DMS53 (cell line): ENCODE measurements at regions not wholly inside any gene's neighbourhood (a gene's known extent, or its start where the extent isn't known, plus 50 kb on each side); places are given as distances from the start of the nearest gene placed in this dataset.
"Not testable (repeated sequence)": the region's sequence is repeated elsewhere in the genome, so short reads cannot be mapped to it uniquely, and the experiment has no call there.

ENCODE experiments used
- DNase-seq: peaks from one replicate; lab custom pipeline; 2025; lab: John Stamatoyannopoulos, UW

GRCh38 chr13:58504202-58504700, 872.7 kb downstream of the PCDH17 start:
- not testable (repeated sequence) for DNase-seq

DNA sequence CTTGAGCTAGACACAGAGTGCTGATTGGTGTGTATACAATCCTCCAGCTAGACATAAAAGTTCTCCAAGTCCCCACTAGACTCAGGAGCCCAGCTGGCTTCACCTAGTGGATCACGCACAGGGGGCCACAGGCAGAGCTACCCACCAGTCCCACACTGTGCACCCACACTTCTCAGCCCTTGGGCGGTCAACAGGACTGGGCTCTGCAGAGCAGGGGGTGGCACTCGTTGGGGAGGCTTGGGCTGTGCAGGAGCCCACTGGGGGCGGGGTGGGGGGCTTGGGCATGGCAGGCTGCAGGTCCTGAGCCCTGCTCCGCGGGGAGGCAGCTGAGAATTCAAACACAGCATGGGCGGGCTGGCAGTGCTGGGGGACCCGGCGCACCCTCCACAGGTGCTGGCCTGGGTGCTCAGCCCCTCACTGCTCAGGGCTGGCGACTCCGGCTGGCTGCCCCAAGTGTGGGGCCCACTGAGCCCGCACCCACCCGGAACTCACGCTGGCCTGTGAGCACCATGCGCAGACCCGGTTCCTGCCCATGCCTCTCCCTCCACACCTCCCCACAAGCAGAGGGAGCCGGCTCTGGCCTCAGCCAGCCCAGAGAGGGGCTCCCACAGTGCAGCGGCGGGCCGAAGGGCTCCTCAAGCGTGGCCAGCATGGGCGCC, 873.8 kb downstream of the PCDH17 start:
- not testable (repeated sequence) for DNase-seq

GRCh38 chr13:58528351-58528750, 896.8 kb downstream of the PCDH17 start:
- DNase-seq: no peak

DNA sequence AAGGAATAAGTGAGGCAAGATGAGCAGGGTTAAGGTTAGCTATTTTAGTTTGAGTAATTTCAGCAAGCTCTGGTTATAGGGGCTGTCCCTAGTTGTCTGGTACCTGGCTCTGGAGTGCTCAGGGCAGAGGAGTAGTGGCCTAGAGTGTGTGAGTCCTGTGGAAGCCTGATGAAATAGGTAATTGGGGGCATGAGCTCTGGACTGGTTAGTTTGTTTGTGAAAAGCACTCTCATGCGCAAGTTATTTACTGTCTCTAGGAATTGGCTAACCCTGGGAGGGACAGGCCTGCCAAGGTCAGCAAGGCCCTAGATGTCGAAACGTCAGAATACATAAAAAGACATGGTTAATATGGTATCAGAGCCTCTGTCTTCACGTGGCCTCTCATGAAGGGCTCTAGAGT, 900.1 kb downstream of the PCDH17 start:
- DNase-seq: no peak

DNA sequence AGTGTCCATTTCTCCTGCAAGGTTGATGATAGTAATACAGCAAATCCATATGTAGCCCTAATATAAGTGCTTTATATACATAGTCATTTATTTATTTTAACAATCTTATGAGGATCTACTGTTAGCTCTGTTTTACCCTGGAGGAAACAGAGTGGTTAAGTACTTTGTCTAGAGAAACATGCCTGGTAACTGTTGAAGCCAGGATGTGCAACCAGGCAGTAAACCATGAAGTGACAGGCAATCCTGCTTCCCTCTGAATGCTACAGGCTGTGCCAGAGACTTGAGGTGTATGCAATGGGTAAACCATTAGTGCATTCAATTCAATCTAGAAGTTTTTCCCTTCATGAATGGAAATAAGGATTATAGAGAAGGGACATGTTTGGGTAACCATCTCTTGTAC, 911.0 kb downstream of the PCDH17 start:
- peak; percentile 0 for DNase-seq

DNA sequence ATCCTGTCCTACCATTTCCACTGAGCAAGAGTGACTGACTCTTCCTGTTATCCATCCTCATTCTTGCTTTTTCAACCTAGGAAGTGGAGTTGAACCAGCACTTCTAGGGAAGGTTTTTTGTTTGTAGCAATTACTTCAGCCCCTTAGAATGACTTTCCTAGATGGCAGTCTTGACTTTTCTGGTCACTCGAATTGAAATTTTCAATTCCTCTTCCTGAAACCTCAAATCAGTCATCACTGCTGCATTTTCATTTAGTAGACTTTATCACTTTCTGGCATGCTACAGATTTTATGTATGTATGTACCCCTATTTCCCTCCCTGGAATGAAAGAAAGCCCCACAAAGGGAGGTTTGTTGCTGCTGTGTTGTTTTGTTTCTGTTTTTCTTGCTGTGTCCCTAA, 915.9 kb downstream of the PCDH17 start:
- DNase-seq: no peak

DNA sequence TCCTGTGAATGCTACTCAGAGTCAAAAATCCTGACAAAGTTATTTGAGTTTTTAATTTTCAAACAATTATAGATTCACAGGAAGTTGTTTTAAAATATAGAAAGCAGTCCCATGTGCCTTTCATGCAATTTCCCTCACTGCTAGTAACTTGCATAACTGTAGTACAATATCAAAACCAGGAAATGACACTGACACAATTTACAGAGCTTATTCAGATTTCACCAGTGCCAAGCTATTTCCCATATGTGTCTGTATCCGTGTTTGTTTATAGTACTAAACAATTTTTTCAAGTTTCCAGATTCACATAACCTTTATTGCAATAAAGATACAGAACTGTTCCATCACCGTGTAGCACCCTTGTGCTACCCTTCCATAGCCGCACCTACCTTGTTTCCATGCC, 934.6 kb downstream of the PCDH17 start:
- no peak for DNase-seq

DNA sequence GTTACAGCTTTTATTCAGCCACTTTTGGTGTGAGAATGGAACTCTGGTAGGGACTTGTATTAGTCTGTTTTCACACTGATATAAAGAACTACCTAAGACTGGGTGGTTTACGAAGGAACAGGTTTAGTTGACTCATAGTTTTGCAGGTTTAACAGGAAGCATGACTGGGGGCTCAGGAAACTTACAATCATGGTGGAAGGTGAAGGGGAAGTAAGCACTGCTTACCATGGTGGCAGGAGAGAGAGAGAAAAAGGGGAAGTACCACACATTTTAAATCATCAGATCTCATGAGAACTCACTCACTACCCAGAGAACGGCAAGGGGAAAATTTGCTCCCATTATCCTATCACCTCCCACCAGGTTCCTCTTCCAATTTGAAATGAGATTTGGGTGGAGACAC, 942.2 kb downstream of the PCDH17 start:
- DNase-seq: no peak

GRCh38 chr13:58574791-58575190, 943.2 kb downstream of the PCDH17 start:
- no peak for DNase-seq

GRCh38 chr13:58579468-58579867, 947.9 kb downstream of the PCDH17 start:
- DNase-seq: no peak

GRCh38 chr13:58583966-58584365, 952.4 kb downstream of the PCDH17 start:
- no peak for DNase-seq

GRCh38 chr13:58584610-58585009, 953.1 kb downstream of the PCDH17 start:
- no peak for DNase-seq

DNA sequence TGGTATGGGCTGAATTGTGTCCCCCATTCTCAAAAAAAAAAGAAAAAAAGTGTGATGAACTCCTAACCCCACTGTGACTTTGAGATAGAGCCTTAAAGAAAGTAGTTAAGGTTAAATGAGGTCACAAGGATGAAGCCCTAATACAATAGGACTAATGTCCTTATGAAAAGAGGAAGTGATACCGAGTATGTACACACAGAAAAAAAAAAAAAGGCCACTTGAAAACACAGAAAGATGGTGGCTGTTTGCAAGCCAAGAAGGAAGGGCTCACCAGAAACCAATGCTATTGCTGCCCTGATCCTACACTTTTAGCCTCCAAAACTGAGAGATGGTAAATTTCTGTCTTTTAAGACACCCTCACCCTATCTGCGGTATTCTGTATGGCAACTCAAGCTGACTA, 955.6 kb downstream of the PCDH17 start:
- peak; percentile 54 for DNase-seq

DNA sequence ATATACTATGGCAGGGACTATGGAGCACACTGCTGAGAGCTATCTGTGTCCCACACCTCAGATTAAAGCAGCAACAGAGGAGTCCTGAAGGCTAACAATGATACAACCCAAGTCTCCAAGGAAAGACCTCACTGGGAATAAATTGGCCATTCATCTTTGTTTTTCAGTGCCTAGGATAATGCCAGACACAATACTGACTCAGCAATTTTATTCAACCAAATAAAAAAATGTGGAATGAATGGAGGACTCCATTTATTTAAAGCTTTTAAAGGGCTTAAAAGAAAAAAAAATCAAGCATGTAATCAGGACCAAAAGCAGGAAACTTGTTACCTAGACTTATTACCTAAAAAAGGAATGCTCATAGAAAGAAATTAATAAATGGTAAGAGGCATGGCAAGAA, 960.5 kb downstream of the PCDH17 start:
- no peak for DNase-seq

- no peak for DNase-seq
These were observed 961.2 kb downstream of the PCDH17 start for GRCh38 chr13:58592786-58593185.

DNA sequence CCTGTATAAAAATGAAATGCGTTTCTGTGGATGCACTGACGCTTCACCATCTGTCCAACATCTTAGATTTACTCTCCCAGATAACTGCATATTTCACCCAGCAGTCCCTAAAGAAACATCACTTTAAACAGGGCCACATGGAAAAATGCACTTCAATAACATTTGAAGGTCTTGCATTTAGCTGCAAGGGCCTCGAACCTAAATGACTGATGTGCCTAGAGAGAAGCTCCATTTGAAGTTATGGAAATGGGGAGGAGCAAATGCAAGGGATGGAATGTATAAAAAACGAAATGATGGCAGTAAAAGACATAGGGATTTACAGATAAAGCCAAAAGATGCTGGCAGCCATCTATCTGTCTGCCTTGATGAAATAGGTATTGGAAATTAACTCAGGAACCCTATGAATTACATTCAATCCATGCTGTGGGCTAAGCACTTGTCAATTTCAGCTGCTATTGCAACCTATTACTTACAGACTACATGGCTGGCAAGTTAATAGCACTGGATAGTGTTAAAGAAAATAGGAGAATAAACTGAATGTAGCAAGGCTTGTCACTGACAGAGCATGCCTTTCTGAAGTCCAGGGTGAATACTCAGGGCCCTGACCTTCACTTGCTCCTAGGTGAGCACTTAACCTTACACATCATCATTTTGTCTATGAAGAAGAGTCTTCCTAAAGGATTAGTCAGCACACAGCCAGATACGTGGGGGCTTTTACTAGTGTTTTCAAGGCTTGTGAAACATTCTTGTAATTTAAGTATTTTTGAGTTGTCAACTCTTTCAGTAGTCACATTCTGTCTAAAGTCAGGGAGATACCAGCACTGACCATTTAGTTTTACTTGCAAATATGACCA, 963.4 kb downstream of the PCDH17 start:
- no peak for DNase-seq

- DNase-seq: no peak
These were observed 966.0 kb downstream of the PCDH17 start for GRCh38 chr13:58597552-58597951.

GRCh38 chr13:58598241-58598640, 966.7 kb downstream of the PCDH17 start:
- DNase-seq: no peak

GRCh38 chr13:58611117-58611516, 979.6 kb downstream of the PCDH17 start:
- DNase-seq: no peak

- no peak for DNase-seq
These were observed 986.5 kb downstream of the PCDH17 start for GRCh38 chr13:58617880-58618665.

GRCh38 chr13:58619396-58620113, 988.0 kb downstream of the PCDH17 start:
- no peak for DNase-seq

DNA sequence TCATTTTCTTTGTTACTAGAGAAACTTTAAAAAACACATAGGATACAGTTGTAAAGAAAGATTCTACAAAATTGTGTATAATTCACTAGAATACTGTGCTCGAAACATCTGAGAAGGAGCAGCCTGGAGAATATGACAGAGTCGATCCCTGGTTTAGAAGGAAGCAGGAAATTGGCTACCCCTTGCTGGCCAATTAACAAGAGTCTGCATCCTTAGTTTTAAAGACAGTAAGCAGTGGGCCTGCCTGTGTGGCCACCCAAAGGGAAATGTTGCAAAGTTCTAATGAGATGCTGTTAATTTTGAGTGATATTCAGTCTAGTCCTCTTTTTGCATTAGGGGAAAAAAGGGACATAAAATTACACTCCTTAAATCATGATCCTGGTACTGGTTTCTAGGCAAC, 988.6 kb downstream of the PCDH17 start:
- no peak for DNase-seq
